H1 (cell line): ENCODE measurements at regions not wholly inside any gene's neighbourhood (a gene's known extent, or its start where the extent isn't known, plus 50 kb on each side); places are given as distances from the start of the nearest gene placed in this dataset.

Experiments used
- KDM5A ChIP-seq: fragments of 200-600 bp; IDR thresholded peaks from 2 replicates; pipeline ENCODE4 v1.7.1; 2012; ENCODE audit warnings: mild to moderate bottlenecking, low read length, inconsistent platforms, mixed read lengths
- NANOG ChIP-seq: IDR thresholded peaks from 2 replicates; pipeline ENCODE4 v1.6.1; 2011; ENCODE audit warnings: low read length, low read depth, mild to moderate bottlenecking, inconsistent platforms; ENCODE audit not compliant: insufficient read depth, poor library complexity, severe bottlenecking
- SRF ChIP-seq: IDR thresholded peaks from 2 replicates; pipeline ENCODE4 v1.6.1; 2011; ENCODE audit warnings: mild to moderate bottlenecking, low read depth, low read length, moderate library complexity

- no peak for TF ChIP-seq NANOG
- no peak for TF ChIP-seq KDM5A
- no peak for TF ChIP-seq SRF
Measured at GRCh38 chr2:177014946-177015345, 197.6 kb upstream of the HNRNPA3 start (continued).
